ENCODE measurements at regions not wholly inside any gene's neighbourhood (a gene's known extent, or its start where the extent isn't known, plus 50 kb on each side); places are given as distances from the start of the nearest gene placed in this dataset.

- no peaks in the 10 kb centered on the region for H3K9me3 ChIP-seq (ENCODE audit: severe bottlenecking)
- no peak for DNase-seq
- no peak overlapping the region for H3K4me3 ChIP-seq (ENCODE audit: low read depth, low read length)
- no peaks in the 10 kb centered on the region for H3K27me3 ChIP-seq (ENCODE audit: insufficient read depth, low read depth, severe bottlenecking)
- no peaks in the 10 kb centered on the region for H3K36me3 ChIP-seq
- TF ChIP-seq CTCF (IDR thresholded peaks at IDR 0.05; ENCODE audit: low read depth, low read length): no peak
- no peak overlapping the region for H3K27ac ChIP-seq
These were observed 590.8 kb upstream of the PKDCC start for GRCh38 chr2:41457026-41457425.

GRCh38 chr2:41460661-41461060 lies 587.2 kb upstream of the PKDCC start:
- no peaks in the 10 kb centered on the region for H3K27me3 ChIP-seq (ENCODE audit: insufficient read depth, low read depth, severe bottlenecking)

GRCh38 chr2:41464395-41464794 lies 583.4 kb upstream of the PKDCC start:
- Histone ChIP-seq H3K4me3 (ENCODE audit: low read depth, low read length) (no peak overlapping the region), H3K9me3 (ENCODE audit: severe bottlenecking) (no peaks in the 10 kb centered on the region), H3K27me3 (ENCODE audit: insufficient read depth, low read depth, severe bottlenecking) (no peaks in the 10 kb centered on the region), H3K27ac (no peak overlapping the region), H3K36me3 (no peaks in the 10 kb centered on the region)
- TF ChIP-seq CTCF (IDR thresholded peaks at IDR 0.05; ENCODE audit: low read depth, low read length): no peak
- DNase-seq: no peak

More at GRCh38 chr2:41460661-41461060, 587.2 kb upstream of the PKDCC start:
- H3K4me3 ChIP-seq (ENCODE audit: low read depth, low read length): no peak overlapping the region
- H3K27ac ChIP-seq: no peak overlapping the region
- no peak for DNase-seq
- H3K9me3 ChIP-seq (ENCODE audit: severe bottlenecking): no peaks in the 10 kb centered on the region
- TF ChIP-seq CTCF (IDR thresholded peaks at IDR 0.05; ENCODE audit: low read depth, low read length): no peak
- H3K36me3 ChIP-seq: no peaks in the 10 kb centered on the region

- no peaks in the 10 kb centered on the region for H3K36me3 ChIP-seq
- H3K27me3 ChIP-seq (ENCODE audit: insufficient read depth, low read depth, severe bottlenecking): no peaks in the 10 kb centered on the region
- DNase-seq: no peak
- no peak overlapping the region for H3K4me3 ChIP-seq (ENCODE audit: low read depth, low read length)
- H3K27ac ChIP-seq: no peak overlapping the region
- no peak for TF ChIP-seq CTCF (IDR thresholded peaks at IDR 0.05; ENCODE audit: low read depth, low read length)
- no peaks in the 10 kb centered on the region for H3K9me3 ChIP-seq (ENCODE audit: severe bottlenecking)
These were observed 571.9 kb upstream of the PKDCC start for GRCh38 chr2:41475959-41476358.

- no peak overlapping the region for H3K27ac ChIP-seq
- H3K36me3 ChIP-seq: no peaks in the 10 kb centered on the region
- DNase-seq: no peak
- no peaks in the 10 kb centered on the region for H3K9me3 ChIP-seq (ENCODE audit: severe bottlenecking)
- no peak for TF ChIP-seq CTCF (IDR thresholded peaks at IDR 0.05; ENCODE audit: low read depth, low read length)
- H3K27me3 ChIP-seq (ENCODE audit: insufficient read depth, low read depth, severe bottlenecking): no peaks in the 10 kb centered on the region
- H3K4me3 ChIP-seq (ENCODE audit: low read depth, low read length): no peak overlapping the region
These were observed 565.2 kb upstream of the PKDCC start for GRCh38 chr2:41482659-41483058.

GRCh38 chr2:41483226-41483625 lies 564.6 kb upstream of the PKDCC start:
- Histone ChIP-seq H3K36me3 (no peaks in the 10 kb centered on the region), H3K27me3 (ENCODE audit: insufficient read depth, low read depth, severe bottlenecking) (no peaks in the 10 kb centered on the region), H3K9me3 (ENCODE audit: severe bottlenecking) (no peaks in the 10 kb centered on the region), H3K27ac (no peak overlapping the region), H3K4me3 (ENCODE audit: low read depth, low read length) (no peak overlapping the region)
- TF ChIP-seq CTCF (IDR thresholded peaks at IDR 0.05; ENCODE audit: low read depth, low read length): no peak
- no peak for DNase-seq
